Activated B cell treated with CpG ODN at 0.5 μM for 24 hours (primary cell): ENCODE measurements at regions not wholly inside any gene's neighbourhood (a gene's known extent, or its start where the extent isn't known, plus 50 kb on each side); places are given as distances from the start of the nearest gene placed in this dataset.

ENCODE experiments used
- ATAC-seq: fragments of 200-7000 bp; cut with Tn5 transposase; one replicate; pipeline ENCODE4 v1.10.0; 2021; ENCODE audit warnings: low read depth, mild to moderate bottlenecking, moderate library complexity
- CTCF ChIA-PET: fragments of 350-600 bp; sonication (Branson Sonifier 250); formaldehyde crosslinking; loops from one replicate; lab custom pipeline; 2021; ENCODE audit warnings: antibody characterized with exemption; lab: Charles Lee
- POLR2A ChIA-PET: fragments of 350-600 bp; sonication (Branson Sonifier 250); formaldehyde crosslinking; loops from one replicate; lab custom pipeline; 2021; ENCODE audit warnings: antibody characterized with exemption; lab: Charles Lee
- DNase-seq: peaks from one replicate; pipeline ENCODE4 v3.0.0; 2022
- H3K27ac Mint-ChIP-seq: one replicate; pipeline ENCODE4 v1.8.0; 2020; ENCODE audit warnings: mixed read lengths
- H3K27me3 Mint-ChIP-seq: one replicate; pipeline ENCODE4 v1.8.0; 2021; ENCODE audit warnings: mixed read lengths
- H3K36me3 Mint-ChIP-seq: one replicate; pipeline ENCODE4 v1.8.0; 2021; ENCODE audit warnings: low read depth, mixed read lengths
- H3K4me1 Mint-ChIP-seq: one replicate; pipeline ENCODE4 v1.8.0; 2021; ENCODE audit warnings: mixed read lengths
- H3K4me3 Mint-ChIP-seq: one replicate; pipeline ENCODE4 v1.8.0; 2020; ENCODE audit warnings: mild to moderate bottlenecking, mixed read lengths
- H3K9me3 Mint-ChIP-seq: one replicate; pipeline ENCODE4 v1.8.0; 2020; ENCODE audit warnings: mixed read lengths
- intact Hi-C: fragments of 100-400 bp; cut with micrococcal nuclease; formaldehyde crosslinking; loops from one replicate; pipeline ENCODE4 v1.15.1; 2024
- TF ChIP-seq, protein P1 (sequence below): fragments of 200-600 bp; IDR thresholded peaks from one replicate; pipeline ENCODE4 v1.8.0; 2022; ENCODE audit warnings: antibody characterized with exemption, mild to moderate bottlenecking

GRCh38 chr2:240365971-240366471 is 69.4 kb upstream of the GPC1 start:
- no peak overlapping the region for H3K27ac Mint-ChIP-seq
- peaks cover 6% of the 10 kb centered on the region for H3K9me3 Mint-ChIP-seq
- POLR2A ChIA-PET: no interaction called here
- no peak for ATAC-seq
- no peaks in the 10 kb centered on the region for H3K4me1 Mint-ChIP-seq
- DNase-seq: no peak
- CTCF ChIA-PET: no interaction called here
- no peaks in the 10 kb centered on the region for H3K36me3 Mint-ChIP-seq
- TF ChIP-seq, protein P1, sequence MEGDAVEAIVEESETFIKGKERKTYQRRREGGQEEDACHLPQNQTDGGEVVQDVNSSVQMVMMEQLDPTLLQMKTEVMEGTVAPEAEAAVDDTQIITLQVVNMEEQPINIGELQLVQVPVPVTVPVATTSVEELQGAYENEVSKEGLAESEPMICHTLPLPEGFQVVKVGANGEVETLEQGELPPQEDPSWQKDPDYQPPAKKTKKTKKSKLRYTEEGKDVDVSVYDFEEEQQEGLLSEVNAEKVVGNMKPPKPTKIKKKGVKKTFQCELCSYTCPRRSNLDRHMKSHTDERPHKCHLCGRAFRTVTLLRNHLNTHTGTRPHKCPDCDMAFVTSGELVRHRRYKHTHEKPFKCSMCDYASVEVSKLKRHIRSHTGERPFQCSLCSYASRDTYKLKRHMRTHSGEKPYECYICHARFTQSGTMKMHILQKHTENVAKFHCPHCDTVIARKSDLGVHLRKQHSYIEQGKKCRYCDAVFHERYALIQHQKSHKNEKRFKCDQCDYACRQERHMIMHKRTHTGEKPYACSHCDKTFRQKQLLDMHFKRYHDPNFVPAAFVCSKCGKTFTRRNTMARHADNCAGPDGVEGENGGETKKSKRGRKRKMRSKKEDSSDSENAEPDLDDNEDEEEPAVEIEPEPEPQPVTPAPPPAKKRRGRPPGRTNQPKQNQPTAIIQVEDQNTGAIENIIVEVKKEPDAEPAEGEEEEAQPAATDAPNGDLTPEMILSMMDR: no peak
- intact Hi-C loops: no loop called here
- no peak overlapping the region for H3K4me3 Mint-ChIP-seq
- H3K27me3 Mint-ChIP-seq: no peaks in the 10 kb centered on the region

GRCh38 chr2:240366901-240367300 is 68.6 kb upstream of the GPC1 start:
- Mint-ChIP-seq H3K27ac (no peak overlapping the region), H3K36me3 (no peaks in the 10 kb centered on the region), H3K27me3 (no peaks in the 10 kb centered on the region), H3K4me1 (no peaks in the 10 kb centered on the region), H3K4me3 (no peak overlapping the region), H3K9me3 (no peaks in the 10 kb centered on the region)
- TF ChIP-seq, protein P1: no peak
- POLR2A ChIA-PET: no interaction called here
- intact Hi-C loops: no loop called here
- DNase-seq (no peak), ATAC-seq (no peak)
- CTCF ChIA-PET: no interaction called here

- no peaks in the 10 kb centered on the region for H3K36me3 Mint-ChIP-seq
- DNase-seq: no peak
- no peaks in the 10 kb centered on the region for H3K9me3 Mint-ChIP-seq
- H3K4me1 Mint-ChIP-seq: no peaks in the 10 kb centered on the region
- POLR2A ChIA-PET: no interaction called here
- H3K27me3 Mint-ChIP-seq: no peaks in the 10 kb centered on the region
- CTCF ChIA-PET: no interaction called here
- TF ChIP-seq, protein P1: no peak
- H3K27ac Mint-ChIP-seq: no peak overlapping the region
- intact Hi-C loops: no loop called here
- no peak overlapping the region for H3K4me3 Mint-ChIP-seq
- ATAC-seq: no peak
These were observed 67.7 kb upstream of the GPC1 start for GRCh38 chr2:240367721-240368120.

GRCh38 chr2:240368781-240369331 is 66.6 kb upstream of the GPC1 start:
- intact Hi-C loops: no loop called here
- Mint-ChIP-seq H3K9me3 (no peaks in the 10 kb centered on the region), H3K27ac (no peak overlapping the region), H3K36me3 (no peaks in the 10 kb centered on the region), H3K4me1 (no peaks in the 10 kb centered on the region), H3K4me3 (no peak overlapping the region), H3K27me3 (no peaks in the 10 kb centered on the region)
- TF ChIP-seq, protein P1: no peak
- ChIA-PET CTCF (no interaction called here), POLR2A (no interaction called here)
- no peak for ATAC-seq
- DNase-seq: no peak

DNA sequence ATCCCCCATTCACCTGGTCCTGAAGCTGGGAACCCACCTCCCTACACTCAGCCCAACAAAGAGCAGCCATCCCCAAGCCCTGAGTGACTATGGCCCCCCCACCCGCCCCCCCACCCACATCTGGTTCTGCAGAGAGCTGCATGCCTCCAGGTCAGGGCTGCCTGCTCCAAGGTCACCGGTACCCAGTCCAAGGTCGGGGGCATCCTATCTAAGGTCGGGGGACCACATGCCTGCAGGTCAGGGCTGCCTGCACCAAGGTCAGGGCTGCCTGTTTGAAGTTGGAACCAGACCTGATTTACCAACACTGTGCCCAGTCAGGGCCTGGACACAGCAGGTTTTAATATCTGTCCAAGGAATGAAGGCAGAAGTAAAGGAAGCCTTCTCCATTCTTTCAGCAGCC is 66.1 kb upstream of the GPC1 start:
- Mint-ChIP-seq H3K9me3 (no peaks in the 10 kb centered on the region), H3K27me3 (no peaks in the 10 kb centered on the region), H3K36me3 (no peaks in the 10 kb centered on the region), H3K4me1 (no peaks in the 10 kb centered on the region), H3K27ac (no peak overlapping the region), H3K4me3 (no peak overlapping the region)
- CTCF ChIA-PET: no interaction called here
- ATAC-seq (no peak), DNase-seq (no peak)
- TF ChIP-seq, protein P1: no peak
- POLR2A ChIA-PET: no interaction called here
- intact Hi-C loops: no loop called here
